HEK293 (cell line): ENCODE measurements at regions not wholly inside any gene's neighbourhood (a gene's known extent, or its start where the extent isn't known, plus 50 kb on each side); places are given as distances from the start of the nearest gene placed in this dataset.

Source experiments
- CTCF ChIP-seq: fragments of 450-650 bp; formaldehyde crosslinking; IDR thresholded peaks from 2 replicates; pipeline ENCODE4 v1.5.1; 2016; ENCODE audit warnings: missing biosample characterization, missing genetic modification characterization
- GLI2 ChIP-seq: fragments of 450-650 bp; formaldehyde crosslinking; IDR thresholded peaks from 2 replicates; pipeline ENCODE4; 2017; ENCODE audit warnings: missing biosample characterization, missing genetic modification characterization, low read depth, borderline replicate concordance
- PBX3 ChIP-seq: sonication (generic); formaldehyde crosslinking; IDR thresholded peaks from 2 replicates; pipeline ENCODE4 v1.8.1; 2022; ENCODE audit warnings: mild to moderate bottlenecking, moderate library complexity, missing genetic modification reagents
- SCRT2 ChIP-seq: fragments of 450-650 bp; formaldehyde crosslinking; IDR thresholded peaks from 2 replicates; pipeline ENCODE4 v1.5.1; 2016; ENCODE audit warnings: missing biosample characterization, missing genetic modification characterization
- YY1 ChIP-seq: fragments of 450-650 bp; formaldehyde crosslinking; IDR thresholded peaks from 2 replicates; pipeline ENCODE4 v1.5.1; 2018; ENCODE audit warnings: missing biosample characterization, missing genetic modification characterization
- ZNF214 ChIP-seq: fragments of 450-650 bp; formaldehyde crosslinking; IDR thresholded peaks from 2 replicates; pipeline ENCODE4 v1.5.1; 2017; ENCODE audit warnings: missing biosample characterization, mild to moderate bottlenecking, missing genetic modification characterization, borderline replicate concordance
- ZNF24 ChIP-seq: fragments of 450-650 bp; formaldehyde crosslinking; IDR thresholded peaks from 2 replicates; pipeline ENCODE4 v1.5.1; 2016; ENCODE audit warnings: missing biosample characterization, missing genetic modification characterization
- ZNF366 ChIP-seq: fragments of 450-650 bp; formaldehyde crosslinking; conservative IDR thresholded peaks from 2 replicates; pipeline ENCODE4 v1.5.1; 2016; ENCODE audit warnings: missing biosample characterization, missing genetic modification characterization
- ZNF585B ChIP-seq: fragments of 450-650 bp; formaldehyde crosslinking; IDR thresholded peaks from 2 replicates; pipeline ENCODE4 v1.5.1; 2016; ENCODE audit warnings: missing biosample characterization, missing genetic modification characterization
- ZNF843 ChIP-seq: fragments of 450-650 bp; formaldehyde crosslinking; IDR thresholded peaks from 2 replicates; pipeline ENCODE4 v1.5.1; 2016; ENCODE audit warnings: missing biosample characterization, missing genetic modification characterization

GRCh38 chr17:34706029-34706428 is 126.6 kb downstream of the TMEM132E start:
- TF ChIP-seq SCRT2 (no peak), YY1 (no peak), ZNF24 (tag by site-specific recombination) (no peak), ZNF585B (no peak), GLI2 (no peak), PBX3 (CRISPR knock-in tag) (no peak), CTCF (no peak), ZNF366 (tag by site-specific recombination) (no peak), ZNF214 (tag by site-specific recombination) (no peak), ZNF843 (tag by site-specific recombination) (no peak)
